ENCODE measurements at regions not wholly inside any gene's neighbourhood (a gene's known extent, or its start where the extent isn't known, plus 50 kb on each side); places are given as distances from the start of the nearest gene placed in this dataset.

GRCh38 chr3:59167756-59168155, 117.9 kb upstream of the CFAP20DC start:
- ChIA-PET POLR2A (no interaction called here), CTCF (no interaction called here)
- no peak for DNase-seq (ENCODE audit: extremely low spot score)
- TF ChIP-seq HDGF (IDR thresholded peaks at IDR 0.05; ENCODE audit: borderline replicate concordance) (no peak), ZNF384 (IDR thresholded peaks at IDR 0.05) (no peak), TARDBP (IDR thresholded peaks at IDR 0.05) (no peak), NFRKB (IDR thresholded peaks at IDR 0.05) (no peak), SUZ12 (IDR thresholded peaks at IDR 0.05) (no peak), CTBP1 (IDR thresholded peaks at IDR 0.05; ENCODE audit: borderline replicate concordance) (no peak), FOXM1 (IDR thresholded peaks at IDR 0.05; ENCODE audit: borderline replicate concordance) (no peak), ELF4 (IDR thresholded peaks at IDR 0.05) (no peak), BHLHE40 (IDR thresholded peaks at IDR 0.05; ENCODE audit: borderline replicate concordance) (no peak)

GRCh38 chr3:59163953-59164352, 114.1 kb upstream of the CFAP20DC start:
- POLR2A ChIA-PET: no interaction called here
- TF ChIP-seq PKNOX1 (IDR thresholded peaks at IDR 0.05): no peak
- TF ChIP-seq FOXA1 (IDR thresholded peaks at IDR 0.05): no peak
- TF ChIP-seq LEF1 (IDR thresholded peaks at IDR 0.05; ENCODE audit: borderline replicate concordance): no peak
- no peak for TF ChIP-seq L3MBTL2 (conservative IDR thresholded peaks at IDR 0.05)
- no peak for TF ChIP-seq ARNT (IDR thresholded peaks at IDR 0.05)
- no peak for TF ChIP-seq BHLHE40 (IDR thresholded peaks at IDR 0.05; ENCODE audit: borderline replicate concordance)
- no peak for TF ChIP-seq SP1 (IDR thresholded peaks at IDR 0.05)
- no peak for TF ChIP-seq FOXM1 (IDR thresholded peaks at IDR 0.05; ENCODE audit: borderline replicate concordance)
- no peak for TF ChIP-seq SUZ12 (IDR thresholded peaks at IDR 0.05)
- no peak for TF ChIP-seq ELF4 (IDR thresholded peaks at IDR 0.05)
- TF ChIP-seq FOXK2 (IDR thresholded peaks at IDR 0.05): no peak
- TF ChIP-seq ZNF384 (IDR thresholded peaks at IDR 0.05): no peak
- TF ChIP-seq TARDBP (IDR thresholded peaks at IDR 0.05): no peak
- TF ChIP-seq NFRKB (IDR thresholded peaks at IDR 0.05): no peak
- CTCF ChIA-PET: no interaction called here
- no peak for DNase-seq (ENCODE audit: extremely low spot score)

GRCh38 chr3:59161048-59161447, 111.2 kb upstream of the CFAP20DC start:
- no peak for DNase-seq (ENCODE audit: extremely low spot score)
- TF ChIP-seq FOXA1 (IDR thresholded peaks at IDR 0.05): no peak
- TF ChIP-seq SP1 (IDR thresholded peaks at IDR 0.05): no peak
- no peak for TF ChIP-seq NFRKB (IDR thresholded peaks at IDR 0.05)
- no peak for TF ChIP-seq CTBP1 (IDR thresholded peaks at IDR 0.05; ENCODE audit: borderline replicate concordance)
- no peak for TF ChIP-seq FOXK2 (IDR thresholded peaks at IDR 0.05)
- TF ChIP-seq ZNF384 (IDR thresholded peaks at IDR 0.05): no peak
- TF ChIP-seq TARDBP (IDR thresholded peaks at IDR 0.05): no peak
- TF ChIP-seq ELF4 (IDR thresholded peaks at IDR 0.05): no peak
- no peak for TF ChIP-seq ARNT (IDR thresholded peaks at IDR 0.05)
- TF ChIP-seq LEF1 (IDR thresholded peaks at IDR 0.05; ENCODE audit: borderline replicate concordance): no peak
- no peak for TF ChIP-seq SUZ12 (IDR thresholded peaks at IDR 0.05)
- no peak for TF ChIP-seq FOXM1 (IDR thresholded peaks at IDR 0.05; ENCODE audit: borderline replicate concordance)
- TF ChIP-seq PKNOX1 (IDR thresholded peaks at IDR 0.05): no peak
- TF ChIP-seq L3MBTL2 (conservative IDR thresholded peaks at IDR 0.05): no peak
- CTCF ChIA-PET: no interaction called here
- POLR2A ChIA-PET: no interaction called here

- ChIA-PET POLR2A (no interaction called here), CTCF (no interaction called here)
- TF ChIP-seq FOXA1 (IDR thresholded peaks at IDR 0.05): no peak
- no peak for TF ChIP-seq TARDBP (IDR thresholded peaks at IDR 0.05)
- no peak for TF ChIP-seq BHLHE40 (IDR thresholded peaks at IDR 0.05; ENCODE audit: borderline replicate concordance)
- TF ChIP-seq ZNF384 (IDR thresholded peaks at IDR 0.05): no peak
- no peak for TF ChIP-seq ELF4 (IDR thresholded peaks at IDR 0.05)
- TF ChIP-seq SP1 (IDR thresholded peaks at IDR 0.05): no peak
- TF ChIP-seq LEF1 (IDR thresholded peaks at IDR 0.05; ENCODE audit: borderline replicate concordance): no peak
- TF ChIP-seq ARNT (IDR thresholded peaks at IDR 0.05): no peak
- TF ChIP-seq FOXK2 (IDR thresholded peaks at IDR 0.05): no peak
- no peak for TF ChIP-seq SUZ12 (IDR thresholded peaks at IDR 0.05)
- no peak for TF ChIP-seq L3MBTL2 (conservative IDR thresholded peaks at IDR 0.05)
- no peak for TF ChIP-seq PKNOX1 (IDR thresholded peaks at IDR 0.05)
- DNase-seq (ENCODE audit: extremely low spot score): no peak
Observed at GRCh38 chr3:59160133-59160746, 110.4 kb upstream of the CFAP20DC start.

- POLR2A ChIA-PET: no interaction called here
- no peak for DNase-seq (ENCODE audit: extremely low spot score)
- no peak for TF ChIP-seq FOXM1 (IDR thresholded peaks at IDR 0.05; ENCODE audit: borderline replicate concordance)
- no peak for TF ChIP-seq SP1 (IDR thresholded peaks at IDR 0.05)
- no peak for TF ChIP-seq NFRKB (IDR thresholded peaks at IDR 0.05)
- TF ChIP-seq FOXA1 (IDR thresholded peaks at IDR 0.05): no peak
- TF ChIP-seq ELF4 (IDR thresholded peaks at IDR 0.05): no peak
- CTCF ChIA-PET: no interaction called here
Observed at GRCh38 chr3:59153648-59154047, 103.8 kb upstream of the CFAP20DC start.

GRCh38 chr3:59152943-59153342, 103.1 kb upstream of the CFAP20DC start:
- TF ChIP-seq SP1 (IDR thresholded peaks at IDR 0.05) (no peak), LEF1 (IDR thresholded peaks at IDR 0.05; ENCODE audit: borderline replicate concordance) (no peak), HDGF (IDR thresholded peaks at IDR 0.05; ENCODE audit: borderline replicate concordance) (no peak), SUZ12 (IDR thresholded peaks at IDR 0.05) (no peak), FOXK2 (IDR thresholded peaks at IDR 0.05) (no peak), BHLHE40 (IDR thresholded peaks at IDR 0.05; ENCODE audit: borderline replicate concordance) (no peak), CTBP1 (IDR thresholded peaks at IDR 0.05; ENCODE audit: borderline replicate concordance) (no peak), NFRKB (IDR thresholded peaks at IDR 0.05) (no peak), ARNT (IDR thresholded peaks at IDR 0.05) (no peak)
- no peak for DNase-seq (ENCODE audit: extremely low spot score)
- CTCF ChIA-PET: no interaction called here
- POLR2A ChIA-PET: no interaction called here
